GM23248 (cell line): ENCODE measurements at regions not wholly inside any gene's neighbourhood (a gene's known extent, or its start where the extent isn't known, plus 50 kb on each side); places are given as distances from the start of the nearest gene placed in this dataset.

Source experiments
- DNase-seq: peaks from one replicate; pipeline ENCODE4 v3.0.0-alpha.2; 2015
- H2AFZ ChIP-seq: fragments of 200-600 bp; sonication (generic); 2 replicates; pipeline ENCODE4 v1.6.1; 2016; ENCODE audit warnings: antibody characterized with exemption
- H3F3A ChIP-seq: fragments of 200-600 bp; sonication (generic); 2 replicates; pipeline ENCODE4 v1.6.1; 2016; ENCODE audit warnings: mild to moderate bottlenecking, antibody characterized with exemption, mixed run types; ENCODE audit not compliant: insufficient read depth
- H3K27ac ChIP-seq: fragments of 200-600 bp; sonication (generic); 2 replicates; pipeline ENCODE4 v1.5.1; 2016; ENCODE audit warnings: mild to moderate bottlenecking
- H3K27me3 ChIP-seq: fragments of 200-600 bp; sonication (generic); replicated peaks from 2 replicates; pipeline ENCODE4 v1.6.1; 2016; ENCODE audit warnings: mild to moderate bottlenecking; ENCODE audit not compliant: insufficient read depth
- H3K36me3 ChIP-seq: fragments of 200-600 bp; sonication (generic); 2 replicates; pipeline ENCODE4 v1.6.1; 2016; ENCODE audit warnings: low read depth, mild to moderate bottlenecking
- H3K4me1 ChIP-seq: fragments of 200-600 bp; sonication (generic); 2 replicates; pipeline ENCODE4 v1.6.1; 2016; ENCODE audit warnings: mild to moderate bottlenecking; ENCODE audit not compliant: insufficient read depth
- H3K4me2 ChIP-seq: fragments of 200-600 bp; sonication (generic); one replicate; pipeline ENCODE4 v1.6.1; 2016; ENCODE audit warnings: mild to moderate bottlenecking; ENCODE audit not compliant: unreplicated experiment
- H3K4me3 ChIP-seq: fragments of 200-600 bp; sonication (generic); 2 replicates; pipeline ENCODE4 v1.5.1; 2016; ENCODE audit warnings: mild to moderate bottlenecking
- H3K79me2 ChIP-seq: fragments of 200-600 bp; sonication (generic); 2 replicates; pipeline ENCODE4 v1.6.1; 2016; ENCODE audit warnings: mild to moderate bottlenecking; ENCODE audit not compliant: insufficient read depth
- H3K9ac ChIP-seq: fragments of 200-600 bp; sonication (generic); 2 replicates; pipeline ENCODE4 v1.6.1; 2016; ENCODE audit warnings: mild to moderate bottlenecking
- H3K9me2 ChIP-seq: fragments of 200-600 bp; sonication (generic); 2 replicates; pipeline ENCODE4 v1.6.1; 2016; ENCODE audit warnings: mixed run types, mild to moderate bottlenecking, moderate library complexity; ENCODE audit not compliant: insufficient read depth
- H3K9me3 ChIP-seq: fragments of 200-600 bp; sonication (generic); one replicate; pipeline ENCODE4 v1.6.1; 2017; ENCODE audit warnings: low read depth
- H4K20me1 ChIP-seq: fragments of 200-600 bp; sonication (generic); 2 replicates; pipeline ENCODE4 v1.6.0; 2016; ENCODE audit not compliant: insufficient read depth
- EZH2 ChIP-seq: fragments of 200-600 bp; sonication (generic); IDR thresholded peaks from 2 replicates; pipeline ENCODE4 v1.6.1; 2018; ENCODE audit warnings: antibody characterized with exemption, mild to moderate bottlenecking; ENCODE audit not compliant: insufficient read depth, poor library complexity, severe bottlenecking
- EZH2phosphoT487 ChIP-seq: fragments of 200-600 bp; sonication (generic); IDR thresholded peaks from 2 replicates; pipeline ENCODE4 v1.6.1; 2018; ENCODE audit warnings: antibody characterized with exemption, moderate library complexity, mild to moderate bottlenecking, low read depth; ENCODE audit not compliant: insufficient read depth
- WGBS, 2 experiments: methylation state at CpG; one replicate each; pipeline ENCODE4 v1.1.6; 2015 to 2017; ENCODE audit warnings: low lambda C conversion rate in 2 of 2, low coverage in 1 of 2; ENCODE audit errors: missing lambda C conversion rate in 2 of 2; 5-methylcytosine and 5-hydroxymethylcytosine counted together
- in situ Hi-C: fragments of 300-500 bp; cut with MboI; formaldehyde crosslinking; loops from 2 replicates; pipeline ENCODE4 v1.15.0; 2020

DNA sequence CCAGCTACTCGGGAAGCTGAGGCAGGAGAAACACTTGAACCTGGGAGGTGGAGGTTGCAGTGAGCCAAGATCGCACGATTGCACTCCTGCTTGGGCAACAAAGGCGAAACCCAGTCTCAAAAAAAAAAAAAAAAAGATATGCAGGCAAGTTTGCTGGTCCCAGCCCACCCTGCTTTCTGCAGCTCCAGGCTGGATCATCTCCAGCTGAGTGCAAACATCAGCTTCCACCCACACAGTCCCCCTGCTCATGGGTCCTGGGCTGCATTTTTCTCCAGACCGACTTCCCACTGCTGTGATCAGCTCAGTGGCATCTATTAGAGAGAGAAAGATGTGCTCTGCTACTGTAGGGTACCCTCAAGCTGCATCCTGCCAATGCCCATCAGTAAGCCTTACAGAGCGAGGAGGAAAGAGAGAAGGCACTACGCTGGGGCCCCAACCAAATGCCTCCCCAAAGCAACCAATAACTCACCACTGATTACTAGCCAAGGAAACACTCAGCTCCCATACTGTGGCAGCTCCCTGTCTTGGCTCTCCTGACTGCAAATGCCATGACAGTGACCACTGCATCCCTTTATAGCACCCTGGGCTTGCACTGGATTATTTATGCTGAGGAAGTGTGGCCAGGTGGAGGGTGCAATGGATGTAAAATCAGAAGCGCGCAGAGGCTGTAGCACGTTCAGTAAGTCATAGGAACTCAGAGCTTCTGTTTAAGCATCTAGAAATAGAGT lies 170.9 kb upstream of the ZNF507 start:
- 35 to 44% methylated on average over 10 of the region's 10 CpGs for WGBS, 2 experiments
- no peak overlapping the region for H3K4me2 ChIP-seq
- in situ Hi-C loops, result no loop called here

DNA sequence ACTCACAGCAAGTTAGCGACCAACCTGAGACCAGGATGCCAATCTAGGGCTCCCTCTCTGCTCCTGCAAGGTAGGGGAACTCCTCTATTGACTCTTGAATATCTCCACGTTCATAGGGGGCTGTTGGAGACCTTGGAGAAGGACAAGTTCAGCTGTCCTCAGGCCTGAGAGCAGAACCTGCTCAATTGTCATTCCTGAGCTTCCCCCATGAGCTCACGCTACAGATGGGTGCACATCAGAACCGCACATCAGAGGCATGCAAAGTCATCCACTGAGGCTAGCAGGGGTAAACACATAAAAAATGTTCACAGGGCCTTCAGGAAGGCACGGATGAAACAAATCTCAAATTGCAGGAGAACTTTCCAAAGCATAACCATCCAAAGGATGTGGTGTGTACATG lies 168.8 kb upstream of the ZNF507 start:
- no peaks in the 10 kb centered on the region for H3K9me2 ChIP-seq
- no peak overlapping the region for H3K4me3 ChIP-seq
- TF ChIP-seq EZH2phosphoT487 (no peak), EZH2 (no peak)
- H3F3A ChIP-seq, result no peaks in the 10 kb centered on the region
- no peaks in the 10 kb centered on the region for H3K4me1 ChIP-seq
- H2AFZ ChIP-seq, result no peak overlapping the region
- H3K79me2 ChIP-seq, result no peaks in the 10 kb centered on the region
- H3K9me3 ChIP-seq, result no peaks in the 10 kb centered on the region
- in situ Hi-C loops, result no loop called here
- H3K27ac ChIP-seq, result no peak overlapping the region
- no peak overlapping the region for H3K9ac ChIP-seq
- no peak overlapping the region for H3K4me2 ChIP-seq
- 17 to 22% methylated on average over 5 of the region's 5 CpGs for WGBS, 2 experiments
- no peaks in the 10 kb centered on the region for H3K36me3 ChIP-seq
- no peak for DNase-seq
- no peaks in the 10 kb centered on the region for H4K20me1 ChIP-seq
- no peaks in the 10 kb centered on the region for H3K27me3 ChIP-seq

More for the DNA sequence above, 170.9 kb upstream of the ZNF507 start:
- H3K9me2 ChIP-seq, result no peaks in the 10 kb centered on the region
- no peak overlapping the region for H3K9ac ChIP-seq
- TF ChIP-seq EZH2, result no peak
- TF ChIP-seq EZH2phosphoT487, result no peak
- H3K4me3 ChIP-seq, result no peak overlapping the region
- H3F3A ChIP-seq, result no peaks in the 10 kb centered on the region
- H3K9me3 ChIP-seq, result no peaks in the 10 kb centered on the region
- H3K4me1 ChIP-seq, result no peaks in the 10 kb centered on the region
- DNase-seq, result no peak
- H4K20me1 ChIP-seq, result no peaks in the 10 kb centered on the region
- no peaks in the 10 kb centered on the region for H3K36me3 ChIP-seq
- no peak overlapping the region for H3K27ac ChIP-seq
- no peaks in the 10 kb centered on the region for H3K27me3 ChIP-seq
- no peak overlapping the region for H2AFZ ChIP-seq
- no peaks in the 10 kb centered on the region for H3K79me2 ChIP-seq

DNA sequence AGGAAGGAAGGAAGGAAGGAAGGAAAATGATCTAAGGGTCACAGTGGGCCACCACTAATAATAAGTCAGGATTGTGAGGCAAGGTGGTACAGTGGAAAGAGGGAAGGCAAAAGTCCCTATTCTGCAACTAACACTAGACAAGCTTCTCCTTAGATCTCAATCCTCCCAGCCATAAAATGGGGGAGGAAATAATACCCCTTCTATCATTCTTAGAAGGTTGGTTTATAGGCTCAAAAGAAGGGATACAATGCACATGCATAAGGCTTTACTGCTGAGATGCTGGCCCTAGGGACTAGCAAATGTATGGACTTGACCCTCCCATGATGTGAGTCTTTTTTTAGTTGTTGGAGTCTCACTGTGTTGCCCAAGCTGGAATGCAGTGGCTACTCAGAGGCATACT lies 167.7 kb upstream of the ZNF507 start:
- Histone ChIP-seq H3K4me1 (no peaks in the 10 kb centered on the region), H3K4me2 (no peak overlapping the region), H3K79me2 (no peaks in the 10 kb centered on the region), H3K36me3 (no peaks in the 10 kb centered on the region), H3K9me3 (no peaks in the 10 kb centered on the region), H4K20me1 (no peaks in the 10 kb centered on the region), H3K27me3 (no peaks in the 10 kb centered on the region), H3K27ac (no peak overlapping the region), H2AFZ (no peak overlapping the region), H3K4me3 (no peak overlapping the region), H3F3A (no peaks in the 10 kb centered on the region), H3K9me2 (no peaks in the 10 kb centered on the region), H3K9ac (no peak overlapping the region)
- in situ Hi-C loops, result no loop called here
- no peak for DNase-seq
- TF ChIP-seq EZH2 (no peak), EZH2phosphoT487 (no peak)

DNA sequence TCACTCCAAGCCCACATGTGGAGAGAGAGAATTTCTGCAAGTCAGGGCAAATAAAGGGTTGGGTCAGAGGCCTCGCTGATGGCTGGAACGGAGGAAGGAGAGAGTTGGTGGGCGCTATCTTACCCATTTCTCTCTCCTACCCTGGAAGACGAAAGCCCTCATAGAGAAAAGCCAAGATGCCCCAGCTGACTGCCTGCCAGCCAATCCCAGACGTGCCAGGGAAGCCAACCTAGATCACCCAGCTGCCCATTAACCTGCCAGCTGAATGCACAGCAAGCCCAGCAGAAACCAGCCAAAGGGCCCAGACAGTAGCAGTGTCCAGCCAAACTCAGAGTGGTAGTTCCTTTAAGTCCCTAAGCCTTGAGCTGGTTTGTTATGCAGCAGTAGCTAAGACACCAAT lies 167.0 kb upstream of the ZNF507 start:
- no peaks in the 10 kb centered on the region for H4K20me1 ChIP-seq
- H3K9me2 ChIP-seq, result no peaks in the 10 kb centered on the region
- H3K27me3 ChIP-seq, result no peaks in the 10 kb centered on the region
- no peak for DNase-seq
- no peak overlapping the region for H3K27ac ChIP-seq
- H3K9ac ChIP-seq, result no peak overlapping the region
- H3K9me3 ChIP-seq, result no peaks in the 10 kb centered on the region
- no peaks in the 10 kb centered on the region for H3K79me2 ChIP-seq
- WGBS, 2 experiments, result 23 to 29% methylated on average over 5 of the region's 5 CpGs
- in situ Hi-C loops, result no loop called here
- no peaks in the 10 kb centered on the region for H3K4me1 ChIP-seq
- H3F3A ChIP-seq, result no peaks in the 10 kb centered on the region
- H3K36me3 ChIP-seq, result no peaks in the 10 kb centered on the region
- no peak overlapping the region for H2AFZ ChIP-seq
- TF ChIP-seq EZH2, result no peak
- TF ChIP-seq EZH2phosphoT487, result no peak
- H3K4me3 ChIP-seq, result no peak overlapping the region
- H3K4me2 ChIP-seq, result no peak overlapping the region

DNA sequence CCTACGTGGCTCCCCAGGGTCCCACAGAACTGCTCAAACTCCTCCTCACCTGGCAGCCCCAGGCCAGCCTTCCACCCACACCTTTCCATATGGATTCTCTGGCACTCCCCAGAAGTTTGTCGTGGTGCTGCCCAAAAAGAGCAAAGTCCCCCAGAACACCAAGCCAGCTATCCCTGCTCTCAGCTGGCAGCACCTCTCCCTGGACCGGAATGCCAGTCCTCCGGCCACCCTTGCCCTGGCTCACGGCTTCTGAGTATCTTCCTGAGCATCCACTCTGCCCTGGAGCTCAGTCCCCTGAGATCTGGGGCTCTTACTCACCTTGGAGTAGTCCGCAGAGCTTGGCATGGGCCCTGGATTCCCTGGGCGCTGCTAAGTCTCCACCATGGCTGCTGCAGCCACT lies 166.5 kb upstream of the ZNF507 start:
- no peaks in the 10 kb centered on the region for H3F3A ChIP-seq
- no peak overlapping the region for H3K27ac ChIP-seq
- no peak overlapping the region for H3K4me3 ChIP-seq
- H2AFZ ChIP-seq, result no peak overlapping the region
- no peak overlapping the region for H3K9ac ChIP-seq
- in situ Hi-C loops, result no loop called here
- no peaks in the 10 kb centered on the region for H3K36me3 ChIP-seq
- no peaks in the 10 kb centered on the region for H3K27me3 ChIP-seq
- no peaks in the 10 kb centered on the region for H3K79me2 ChIP-seq
- no peaks in the 10 kb centered on the region for H4K20me1 ChIP-seq
- no peaks in the 10 kb centered on the region for H3K9me3 ChIP-seq
- TF ChIP-seq EZH2phosphoT487 (no peak), EZH2 (no peak)
- DNase-seq, result no peak
- 20 to 36% methylated on average over 7 of the region's 7 CpGs for WGBS, 2 experiments
- H3K9me2 ChIP-seq, result no peaks in the 10 kb centered on the region
- no peaks in the 10 kb centered on the region for H3K4me1 ChIP-seq
- H3K4me2 ChIP-seq, result no peak overlapping the region
